Activated naive CD8-positive, alpha-beta T cell treated with anti-CD3 and anti-CD28 coated beads for 36 hours (primary cell): ENCODE measurements at regions not wholly inside any gene's neighbourhood (a gene's known extent, or its start where the extent isn't known, plus 50 kb on each side); places are given as distances from the start of the nearest gene placed in this dataset.

Experiments
- DNase-seq: peaks from one replicate; pipeline ENCODE4 v3.0.0; 2021
- H3K27ac Mint-ChIP-seq: one replicate; pipeline ENCODE4 v1.8.0; 2022; ENCODE audit warnings: mild to moderate bottlenecking, moderate library complexity, mixed read lengths
- H3K27me3 Mint-ChIP-seq: one replicate; pipeline ENCODE4 v1.8.0; 2022; ENCODE audit warnings: mild to moderate bottlenecking, mixed read lengths
- H3K36me3 Mint-ChIP-seq: one replicate; pipeline ENCODE4 v1.8.0; 2021; ENCODE audit warnings: mild to moderate bottlenecking, mixed read lengths
- H3K4me1 Mint-ChIP-seq: one replicate; pipeline ENCODE4 v1.8.0; 2021; ENCODE audit warnings: mixed read lengths
- H3K4me3 Mint-ChIP-seq: one replicate; pipeline ENCODE4 v1.8.0; 2022; ENCODE audit warnings: mild to moderate bottlenecking, moderate library complexity, mixed read lengths
- H3K9me3 Mint-ChIP-seq: one replicate; pipeline ENCODE4 v1.8.0; 2022; ENCODE audit warnings: mixed read lengths

DNA sequence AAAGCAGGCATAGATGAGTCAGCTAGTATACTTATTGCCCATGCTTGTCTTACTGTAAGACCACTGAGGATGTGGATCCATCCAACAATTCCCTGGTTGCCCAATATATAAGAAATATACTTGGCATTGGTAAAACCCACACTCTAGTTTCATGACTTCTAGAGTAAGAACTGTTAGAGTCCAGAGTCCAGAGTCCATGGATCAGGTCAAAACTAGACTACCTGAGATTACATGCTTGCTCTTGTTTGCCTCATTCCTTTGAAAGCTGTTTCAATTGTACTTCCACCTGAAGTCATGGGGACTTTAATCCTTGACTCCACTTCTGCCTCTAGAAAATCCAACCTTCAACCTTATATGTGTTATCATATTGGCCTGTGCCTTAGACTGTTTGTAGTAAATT, 707.6 kb upstream of the FAM98A start:
- peaks cover 1% of the 10 kb centered on the region for H3K9me3 Mint-ChIP-seq
- H3K4me1 Mint-ChIP-seq: no peaks in the 10 kb centered on the region
- H3K36me3 Mint-ChIP-seq: no peaks in the 10 kb centered on the region
- H3K27me3 Mint-ChIP-seq: no peaks in the 10 kb centered on the region
- no peak overlapping the region for H3K4me3 Mint-ChIP-seq
- H3K27ac Mint-ChIP-seq: no peak overlapping the region
- DNase-seq: no peak

- Mint-ChIP-seq H3K4me1 (no peaks in the 10 kb centered on the region), H3K27me3 (no peaks in the 10 kb centered on the region), H3K9me3 (peaks cover 1% of the 10 kb centered on the region), H3K4me3 (no peak overlapping the region), H3K36me3 (no peaks in the 10 kb centered on the region), H3K27ac (no peak overlapping the region)
- no peak for DNase-seq
Observed at GRCh38 chr2:34305587-34305986, 706.5 kb upstream of the FAM98A start.

DNA sequence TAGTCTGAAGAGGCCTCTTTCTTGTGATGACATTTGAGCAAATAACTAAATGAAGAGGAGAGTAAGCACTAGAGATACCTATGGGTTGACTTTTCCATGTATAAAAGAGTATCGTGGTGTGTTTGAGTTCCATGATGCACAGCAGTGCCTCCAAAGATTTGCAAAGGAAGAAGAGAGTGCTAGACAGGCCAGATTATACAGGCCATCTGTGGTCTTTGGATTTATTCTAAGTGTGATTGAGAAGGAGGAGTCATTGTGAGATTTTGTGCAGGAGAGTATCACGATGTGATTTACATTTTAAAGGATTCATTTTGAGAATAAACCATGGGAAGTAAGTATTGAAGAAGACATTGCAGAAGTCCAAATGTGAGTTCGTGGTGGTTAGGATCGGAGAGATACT, 695.9 kb upstream of the FAM98A start:
- Mint-ChIP-seq H3K36me3 (no peaks in the 10 kb centered on the region), H3K4me3 (no peak overlapping the region), H3K9me3 (peaks cover 2% of the 10 kb centered on the region), H3K4me1 (no peaks in the 10 kb centered on the region), H3K27me3 (no peaks in the 10 kb centered on the region), H3K27ac (no peak overlapping the region)
- no peak for DNase-seq

DNA sequence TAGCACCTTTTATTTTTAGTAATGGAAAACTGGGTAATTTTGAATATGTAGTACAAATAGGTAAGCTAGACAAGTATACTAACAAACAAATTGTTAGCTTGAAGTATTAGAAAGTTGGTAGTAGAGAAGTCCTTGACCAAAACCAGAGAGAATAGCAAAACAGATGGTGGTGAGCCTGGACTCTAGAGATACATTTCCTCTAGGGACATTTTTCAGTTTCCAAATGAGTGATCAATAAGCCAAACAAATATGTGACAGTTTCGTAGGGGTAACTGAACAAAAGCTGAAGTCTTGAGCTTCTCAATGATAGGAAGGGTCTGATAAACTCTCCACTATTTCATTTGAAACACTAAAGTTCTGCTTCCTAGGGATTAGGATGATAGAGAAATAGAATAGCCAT, 692.0 kb upstream of the FAM98A start:
- Mint-ChIP-seq H3K27me3 (no peaks in the 10 kb centered on the region), H3K4me3 (no peak overlapping the region), H3K4me1 (no peaks in the 10 kb centered on the region), H3K36me3 (no peaks in the 10 kb centered on the region), H3K9me3 (peaks cover 2% of the 10 kb centered on the region), H3K27ac (no peak overlapping the region)
- DNase-seq: no peak

DNA sequence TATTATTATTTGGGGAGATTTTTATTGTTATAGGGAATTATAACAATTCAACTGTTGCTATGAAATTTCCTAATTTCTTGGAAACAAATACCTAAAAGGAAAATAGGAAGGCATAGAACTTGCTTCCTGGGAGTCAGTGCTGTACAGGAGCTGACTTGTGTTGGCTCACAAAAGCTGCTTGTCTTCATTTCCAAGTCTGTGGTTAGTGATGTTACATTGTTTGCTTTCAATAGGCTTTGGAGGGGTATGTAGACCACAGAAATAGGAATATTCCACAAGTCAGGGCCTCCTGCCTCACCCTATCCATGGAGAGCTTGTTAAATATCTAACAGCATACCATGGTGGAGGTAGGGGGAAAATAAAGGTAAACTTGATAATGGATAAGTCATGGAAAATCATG, 688.9 kb upstream of the FAM98A start:
- no peaks in the 10 kb centered on the region for H3K27me3 Mint-ChIP-seq
- no peaks in the 10 kb centered on the region for H3K36me3 Mint-ChIP-seq
- no peak for DNase-seq
- H3K4me3 Mint-ChIP-seq: no peak overlapping the region
- peaks cover 3% of the 10 kb centered on the region for H3K9me3 Mint-ChIP-seq
- H3K4me1 Mint-ChIP-seq: no peaks in the 10 kb centered on the region
- no peak overlapping the region for H3K27ac Mint-ChIP-seq

GRCh38 chr2:34280606-34281005, 681.5 kb upstream of the FAM98A start:
- Mint-ChIP-seq H3K36me3 (no peaks in the 10 kb centered on the region), H3K9me3 (peaks cover 10% of the 10 kb centered on the region)

GRCh38 chr2:34266908-34267697, 668.0 kb upstream of the FAM98A start:
- H3K4me3 Mint-ChIP-seq: no peak overlapping the region
- no peaks in the 10 kb centered on the region for H3K4me1 Mint-ChIP-seq
- H3K27me3 Mint-ChIP-seq: no peaks in the 10 kb centered on the region
- DNase-seq: no peak
- H3K27ac Mint-ChIP-seq: no peak overlapping the region
- H3K36me3 Mint-ChIP-seq: no peaks in the 10 kb centered on the region
- H3K9me3 Mint-ChIP-seq: peaks cover 3% of the 10 kb centered on the region

More at GRCh38 chr2:34280606-34281005, 681.5 kb upstream of the FAM98A start:
- Mint-ChIP-seq H3K27me3 (no peaks in the 10 kb centered on the region), H3K4me3 (no peak overlapping the region), H3K27ac (no peak overlapping the region), H3K4me1 (no peaks in the 10 kb centered on the region)
- no peak for DNase-seq

DNA sequence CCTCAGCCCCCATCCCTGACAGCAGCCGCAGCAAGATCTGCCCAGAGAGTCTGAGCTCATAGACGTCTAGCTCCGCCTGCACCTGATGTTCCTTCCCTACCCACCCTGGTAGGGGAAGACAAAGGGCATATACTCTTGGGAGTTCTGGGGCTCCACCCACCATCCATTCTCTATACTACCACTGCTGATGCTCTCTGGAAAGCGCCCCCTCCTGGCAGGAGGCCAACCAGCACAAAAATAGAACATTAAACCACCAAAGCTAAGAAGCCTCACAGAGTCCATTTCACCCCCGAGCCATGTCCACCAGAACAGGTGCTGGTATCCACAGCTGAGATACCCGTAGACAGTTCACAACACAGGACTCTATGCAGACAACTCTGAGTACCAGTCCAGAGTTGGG, 662.6 kb upstream of the FAM98A start:
- no peak for DNase-seq
- Mint-ChIP-seq H3K27me3 (no peaks in the 10 kb centered on the region), H3K36me3 (no peaks in the 10 kb centered on the region), H3K9me3 (peaks cover 3% of the 10 kb centered on the region), H3K4me1 (no peaks in the 10 kb centered on the region), H3K4me3 (no peak overlapping the region), H3K27ac (no peak overlapping the region)

DNA sequence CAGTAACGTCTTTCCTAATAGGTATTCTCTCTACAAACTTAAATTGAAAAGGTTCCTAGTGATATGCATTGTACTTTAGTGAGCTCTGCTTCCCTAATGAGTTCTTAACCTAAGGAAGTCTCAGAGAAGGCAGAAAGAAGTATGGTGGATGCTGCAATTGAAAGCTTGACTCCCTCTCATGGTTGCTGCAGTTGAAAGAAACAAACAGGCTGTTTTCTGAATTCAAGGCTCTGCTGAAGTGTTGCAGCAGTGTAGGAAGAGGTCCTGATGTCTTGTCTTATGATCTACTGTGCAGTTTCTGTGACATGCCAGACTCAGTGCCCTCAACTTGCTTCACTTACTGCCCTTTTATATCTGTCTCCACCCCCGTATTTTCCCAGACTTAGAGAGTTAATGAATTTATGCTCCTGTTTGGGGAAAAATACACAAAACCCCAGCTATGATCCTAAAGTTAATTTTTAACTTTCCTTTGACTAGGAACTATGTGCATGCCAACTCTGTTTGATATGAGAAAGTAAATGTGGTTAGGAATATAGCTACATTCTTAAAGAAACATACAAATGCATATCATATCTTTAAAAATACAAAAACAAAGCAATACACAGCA, 655.3 kb upstream of the FAM98A start:
- H3K9me3 Mint-ChIP-seq: no peaks in the 10 kb centered on the region
- H3K36me3 Mint-ChIP-seq: no peaks in the 10 kb centered on the region
- no peak for DNase-seq
- no peak overlapping the region for H3K27ac Mint-ChIP-seq
- no peaks in the 10 kb centered on the region for H3K27me3 Mint-ChIP-seq
- no peak overlapping the region for H3K4me3 Mint-ChIP-seq
- no peaks in the 10 kb centered on the region for H3K4me1 Mint-ChIP-seq

DNA sequence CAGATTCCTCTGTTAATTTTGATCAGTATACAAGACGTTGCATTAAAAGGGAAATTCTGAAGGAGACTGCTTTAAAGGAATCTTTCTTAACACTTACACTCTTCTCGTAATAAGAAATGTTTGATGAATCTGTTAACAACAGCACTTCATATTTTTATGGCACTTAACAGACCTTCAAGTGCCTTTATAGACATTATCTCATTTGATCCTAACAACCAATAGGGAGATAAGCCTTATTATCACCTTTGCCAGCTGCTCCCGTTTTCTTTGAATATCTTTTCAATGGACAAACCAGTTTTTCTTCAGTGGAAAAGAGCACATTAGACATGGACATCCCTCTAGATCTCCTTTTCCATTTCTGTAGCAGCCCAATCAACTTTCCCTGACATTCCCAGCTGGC, 653.0 kb upstream of the FAM98A start:
- Mint-ChIP-seq H3K4me3 (no peak overlapping the region), H3K27me3 (no peaks in the 10 kb centered on the region), H3K27ac (no peak overlapping the region)

GRCh38 chr2:34251578-34251977, 652.5 kb upstream of the FAM98A start:
- H3K4me1 Mint-ChIP-seq: no peaks in the 10 kb centered on the region
- H3K27me3 Mint-ChIP-seq: no peaks in the 10 kb centered on the region
- H3K9me3 Mint-ChIP-seq: no peaks in the 10 kb centered on the region
- H3K36me3 Mint-ChIP-seq: no peaks in the 10 kb centered on the region
- no peak for DNase-seq
- no peak overlapping the region for H3K4me3 Mint-ChIP-seq
- no peak overlapping the region for H3K27ac Mint-ChIP-seq

More for the DNA sequence above, 653.0 kb upstream of the FAM98A start:
- DNase-seq: no peak
- H3K36me3 Mint-ChIP-seq: no peaks in the 10 kb centered on the region
- H3K9me3 Mint-ChIP-seq: no peaks in the 10 kb centered on the region
- no peaks in the 10 kb centered on the region for H3K4me1 Mint-ChIP-seq

- Mint-ChIP-seq H3K9me3 (no peaks in the 10 kb centered on the region), H3K4me1 (no peaks in the 10 kb centered on the region), H3K27me3 (no peaks in the 10 kb centered on the region), H3K36me3 (no peaks in the 10 kb centered on the region), H3K4me3 (no peak overlapping the region), H3K27ac (no peak overlapping the region)
- DNase-seq: no peak
Observed at GRCh38 chr2:34244195-34244594, 645.1 kb upstream of the FAM98A start.

GRCh38 chr2:34242763-34243123, 643.6 kb upstream of the FAM98A start:
- Mint-ChIP-seq H3K9me3 (peaks cover 3% of the 10 kb centered on the region), H3K27me3 (no peaks in the 10 kb centered on the region), H3K4me3 (no peak overlapping the region), H3K4me1 (no peaks in the 10 kb centered on the region), H3K36me3 (no peaks in the 10 kb centered on the region), H3K27ac (no peak overlapping the region)
- DNase-seq: no peak

GRCh38 chr2:34241905-34242762, 643.0 kb upstream of the FAM98A start:
- H3K4me3 Mint-ChIP-seq: no peak overlapping the region
- H3K36me3 Mint-ChIP-seq: no peaks in the 10 kb centered on the region
- no peaks in the 10 kb centered on the region for H3K4me1 Mint-ChIP-seq
- H3K27me3 Mint-ChIP-seq: no peaks in the 10 kb centered on the region
- H3K27ac Mint-ChIP-seq: no peak overlapping the region
- peaks cover 3% of the 10 kb centered on the region for H3K9me3 Mint-ChIP-seq
- DNase-seq: no peak

GRCh38 chr2:34239511-34239910, 640.4 kb upstream of the FAM98A start:
- Mint-ChIP-seq H3K4me1 (no peaks in the 10 kb centered on the region), H3K4me3 (no peak overlapping the region)

More at GRCh38 chr2:34239511-34239910, 640.4 kb upstream of the FAM98A start:
- Mint-ChIP-seq H3K27me3 (no peaks in the 10 kb centered on the region), H3K9me3 (peaks cover 9% of the 10 kb centered on the region), H3K27ac (no peak overlapping the region), H3K36me3 (no peaks in the 10 kb centered on the region)
- no peak for DNase-seq
